ENCODE measurements at regions not wholly inside any gene's neighbourhood (a gene's known extent, or its start where the extent isn't known, plus 50 kb on each side); places are given as distances from the start of the nearest gene placed in this dataset.
A peak's percentile ranks its signal among the peaks of the same experiment; 100 is the strongest.

DNA sequence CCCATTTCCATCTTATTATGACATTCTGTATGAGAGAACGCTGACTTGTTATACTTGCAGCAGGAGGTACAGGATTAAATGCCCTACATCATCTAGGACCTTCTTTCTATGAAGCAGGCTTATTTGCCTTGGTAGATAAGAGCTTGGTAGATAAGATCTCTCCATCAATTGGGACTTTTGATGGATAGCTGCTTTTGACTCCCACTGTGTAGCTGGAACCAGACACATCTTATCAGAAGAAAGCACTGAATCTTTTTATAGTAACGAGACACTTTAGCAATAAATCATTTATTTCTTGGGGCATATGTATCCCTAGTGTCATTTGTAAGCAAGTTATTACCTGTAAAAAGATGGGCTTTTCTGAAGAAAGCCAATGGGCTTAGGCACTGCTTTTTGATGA, 613.9 kb downstream of the TECRL start:
- DNase-seq, result no peak

DNA sequence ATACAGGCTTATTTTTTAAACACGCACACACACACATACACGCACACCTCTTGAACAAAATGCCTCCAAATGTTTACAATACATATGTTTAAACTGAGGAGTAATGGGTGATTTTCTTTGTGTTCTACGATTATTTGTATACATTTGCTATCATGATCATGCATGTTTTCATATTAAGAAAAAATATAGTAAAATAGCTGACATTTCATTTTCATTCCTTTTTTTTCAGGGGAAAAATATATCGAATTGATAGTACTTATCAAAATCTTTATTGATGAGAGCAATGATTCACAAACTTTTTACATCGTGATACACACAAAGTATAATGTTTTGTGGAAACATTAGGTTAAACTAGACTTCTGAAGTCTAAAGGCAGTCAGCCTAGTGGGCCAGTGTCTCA, 618.9 kb downstream of the TECRL start:
- DNase-seq, result no peak

DNA sequence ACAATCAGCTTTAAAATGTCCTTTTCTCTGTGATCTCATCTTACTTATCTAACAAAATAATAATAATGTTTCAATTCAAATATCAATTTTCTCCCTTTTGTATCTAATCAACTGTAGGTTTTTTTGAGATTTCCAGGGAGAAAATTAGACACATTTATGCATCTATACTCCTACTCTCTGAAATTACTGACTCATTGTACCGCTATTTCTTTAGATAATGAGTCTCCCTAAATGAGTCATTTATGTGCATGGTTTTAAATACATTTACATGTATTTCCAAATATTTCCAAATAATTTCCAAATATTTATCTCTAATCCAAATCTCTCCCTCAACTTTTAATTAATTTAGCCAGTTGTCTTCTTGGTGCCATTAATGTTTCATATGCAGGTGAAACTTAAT, 621.0 kb downstream of the TECRL start:
- DNase-seq, result no peak

DNA sequence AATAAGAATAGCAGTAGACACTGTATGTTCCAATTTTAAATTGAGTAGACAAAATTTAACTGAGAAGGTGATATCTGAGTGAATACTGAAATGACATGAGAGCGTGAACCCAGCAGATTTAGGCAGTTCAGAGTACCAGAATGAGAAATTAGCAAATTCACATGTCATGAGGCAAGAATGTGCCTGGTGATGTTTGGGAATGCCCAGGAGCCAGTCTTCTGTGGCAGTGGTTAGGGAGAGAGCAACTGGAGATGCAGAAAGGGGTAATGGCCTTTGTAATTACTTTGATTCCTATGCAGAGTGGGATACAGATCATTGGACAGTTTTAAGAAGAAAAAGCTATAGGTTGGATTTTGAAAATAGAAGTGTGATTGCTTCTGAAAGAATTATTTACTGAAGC, 621.9 kb downstream of the TECRL start:
- no peak for DNase-seq

DNA sequence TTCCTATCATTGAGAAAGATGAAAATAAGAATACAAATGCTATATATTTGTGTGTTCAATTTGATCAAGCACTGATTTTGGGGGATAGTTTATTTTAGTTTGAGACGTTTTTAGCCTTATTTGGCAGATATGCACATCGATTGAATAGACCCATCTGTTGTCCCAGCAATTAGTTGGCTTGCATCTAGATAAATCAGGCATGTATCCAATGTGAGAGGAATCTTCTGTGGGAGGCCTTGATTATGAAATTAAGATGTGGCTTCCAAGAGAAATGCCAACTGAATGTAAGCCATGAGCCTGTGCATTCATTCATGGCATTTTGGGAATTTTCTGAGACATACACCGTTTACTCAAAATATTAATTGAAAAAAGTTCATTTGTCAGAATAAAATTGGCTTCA, 623.1 kb downstream of the TECRL start:
- DNase-seq, result no peak

DNA sequence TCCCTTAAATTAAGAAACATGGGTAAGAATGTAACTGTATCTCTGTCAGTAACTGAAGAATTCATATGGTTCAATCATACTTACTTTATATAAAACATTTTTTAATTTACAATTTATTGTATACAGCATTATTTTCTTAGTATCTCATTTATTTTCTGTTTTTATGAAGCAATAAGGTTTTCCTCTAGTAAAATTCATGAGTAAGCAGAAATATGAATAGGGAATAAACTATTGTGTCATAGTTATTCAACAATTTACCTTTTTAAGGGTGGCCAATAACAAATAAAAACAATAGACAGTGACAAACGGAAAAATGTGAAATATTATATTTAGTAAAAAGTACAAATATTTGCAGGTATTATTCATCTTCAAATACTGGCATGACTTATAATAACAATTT, 624.4 kb downstream of the TECRL start:
- DNase-seq, result no peak

DNA sequence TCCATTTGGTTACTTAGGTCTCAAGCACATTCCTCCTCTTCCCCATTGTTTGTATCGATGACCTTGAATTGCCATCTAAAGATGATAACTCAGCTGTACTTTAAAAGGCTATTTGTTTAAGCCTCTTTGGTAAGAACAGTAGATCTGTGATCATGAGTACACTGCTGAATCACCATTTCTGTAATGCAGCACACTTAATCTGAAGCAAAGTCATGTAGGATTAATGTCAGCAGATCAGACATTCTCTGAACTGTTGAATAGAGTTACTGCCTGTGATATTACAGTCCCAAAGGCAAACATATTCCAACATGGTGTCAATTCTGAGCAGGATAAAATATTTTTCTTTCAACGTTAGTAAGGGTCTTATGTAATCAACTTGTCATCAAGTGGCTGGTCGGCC, 631.6 kb downstream of the TECRL start:
- DNase-seq, result no peak

DNA sequence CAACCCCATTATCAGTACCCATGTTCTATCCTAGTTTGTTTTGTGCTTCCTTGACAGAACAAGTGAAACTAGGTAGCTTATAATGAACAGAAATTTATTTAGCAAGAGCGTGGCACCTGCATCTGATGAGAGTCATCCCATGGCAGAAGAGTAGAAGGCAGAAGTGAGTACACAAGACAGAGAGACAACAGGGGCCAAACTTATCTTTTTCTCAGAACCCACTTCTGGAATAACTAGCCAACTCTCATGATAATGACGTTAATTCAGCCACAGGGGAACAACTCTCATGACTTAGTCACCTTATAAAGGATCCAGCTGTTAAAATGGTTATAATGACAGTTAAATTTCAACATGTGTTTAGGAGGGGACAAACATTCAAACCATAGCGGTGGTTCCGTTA, 644.9 kb downstream of the TECRL start:
- no peak for DNase-seq

DNA sequence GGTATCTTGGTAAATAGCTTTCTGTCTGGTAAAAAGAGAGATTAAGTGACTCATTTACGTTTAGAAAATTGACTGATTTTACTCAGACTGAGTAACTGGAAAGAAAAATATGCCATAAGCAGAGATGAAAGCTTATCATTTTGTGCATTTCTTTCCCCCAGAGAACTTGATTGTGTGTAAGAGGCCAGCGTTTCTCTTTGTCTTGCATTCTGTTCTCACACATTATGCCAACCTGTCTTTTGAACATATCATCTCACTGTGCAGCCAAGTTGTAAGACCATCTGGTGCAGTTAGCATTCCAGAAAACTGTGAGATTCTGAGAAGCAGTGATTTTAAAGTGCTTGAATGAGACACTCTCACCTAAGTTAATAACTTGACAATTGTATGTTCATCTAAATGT, 651.3 kb downstream of the TECRL start:
- no peak for DNase-seq

DNA sequence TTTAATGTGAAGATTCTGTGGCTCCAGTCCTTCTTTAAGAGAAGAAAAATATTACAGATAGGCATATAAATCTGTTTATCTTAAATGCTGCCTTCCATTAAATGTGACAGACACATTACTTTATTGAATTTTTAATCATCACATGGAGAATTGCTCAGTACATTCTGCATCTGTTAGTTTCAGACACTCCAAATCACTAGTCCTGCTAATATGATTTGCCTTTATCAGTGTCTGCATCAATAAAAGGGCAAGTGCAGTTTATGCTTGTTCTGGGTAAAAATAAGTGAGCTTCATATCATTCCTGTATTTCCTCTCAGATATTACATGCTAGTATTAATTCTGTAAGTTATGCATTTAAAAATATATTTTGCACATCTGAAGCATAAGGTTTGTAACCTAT, 666.4 kb downstream of the TECRL start:
- DNase-seq, result no peak

DNA sequence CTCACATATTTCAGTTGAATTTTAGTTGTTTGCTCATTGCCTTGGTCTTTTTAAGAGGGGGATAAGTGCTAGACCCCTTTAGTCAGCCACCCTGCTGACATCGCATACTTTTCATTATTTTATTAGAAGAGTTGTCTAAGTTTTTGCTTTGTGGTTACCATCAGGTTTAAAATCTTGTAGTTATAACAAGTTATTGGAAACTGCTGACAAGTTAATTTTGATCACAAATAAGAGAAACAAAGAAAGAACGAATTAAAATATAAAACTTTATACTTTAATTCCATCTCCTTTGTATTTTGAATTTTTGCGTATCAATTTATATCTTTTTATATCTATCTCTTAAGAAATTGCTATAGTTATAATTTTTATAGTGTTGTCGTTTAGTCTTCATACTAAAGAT, 679.7 kb downstream of the TECRL start:
- no peak for DNase-seq

DNA sequence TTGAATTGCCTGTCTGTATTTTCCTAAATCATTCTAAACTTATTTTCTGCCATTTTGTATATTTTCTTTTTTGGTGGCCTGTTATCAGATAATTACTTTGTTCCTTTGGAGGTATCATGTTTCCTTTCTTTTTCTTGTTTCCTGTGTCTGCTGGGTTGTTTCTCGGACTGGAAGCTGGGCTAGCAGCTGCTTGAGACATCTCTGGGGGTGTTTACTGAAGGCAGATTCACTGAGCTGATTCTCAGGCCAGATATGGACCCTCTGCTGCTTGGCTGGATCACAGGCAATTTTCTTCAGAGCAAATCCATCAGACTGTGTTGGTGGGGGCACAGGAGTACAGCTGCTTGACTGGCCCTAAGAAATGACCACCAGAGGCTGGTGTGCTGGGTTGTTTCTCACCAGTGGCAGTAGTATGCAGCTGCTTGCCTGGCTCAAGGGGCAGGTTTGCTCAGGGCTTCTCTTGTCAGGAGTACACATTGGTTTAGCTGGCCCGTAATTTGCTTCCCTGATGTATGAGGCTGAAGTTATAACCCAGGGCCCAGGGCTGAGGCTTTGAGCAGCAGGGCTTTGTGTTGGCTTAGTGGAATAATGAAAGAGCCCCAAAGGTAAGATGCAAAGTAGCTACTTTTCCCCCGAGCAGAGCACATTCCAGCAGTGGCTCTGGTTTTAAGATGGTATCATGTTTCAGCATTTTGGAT, 680.6 kb downstream of the TECRL start:
- no peak for DNase-seq

DNA sequence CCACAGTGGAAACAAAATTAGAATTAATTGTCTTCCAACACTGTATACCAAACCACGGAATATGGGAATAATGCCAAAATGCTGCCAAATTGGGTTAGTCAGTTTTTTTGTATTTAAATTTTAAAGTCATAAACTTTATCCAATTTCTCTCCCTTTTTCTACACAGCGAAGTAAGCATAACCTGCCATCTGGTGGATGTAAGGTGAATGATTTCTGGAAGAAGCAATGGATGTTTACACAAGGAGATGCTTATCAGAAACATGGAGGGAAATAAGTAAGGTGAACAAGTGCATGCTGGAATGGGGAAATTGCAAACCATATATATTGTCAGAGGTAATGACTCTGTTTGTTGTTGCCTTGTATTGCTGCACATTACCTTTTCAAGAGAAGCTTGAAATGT, 691.9 kb downstream of the TECRL start:
- no peak for DNase-seq

DNA sequence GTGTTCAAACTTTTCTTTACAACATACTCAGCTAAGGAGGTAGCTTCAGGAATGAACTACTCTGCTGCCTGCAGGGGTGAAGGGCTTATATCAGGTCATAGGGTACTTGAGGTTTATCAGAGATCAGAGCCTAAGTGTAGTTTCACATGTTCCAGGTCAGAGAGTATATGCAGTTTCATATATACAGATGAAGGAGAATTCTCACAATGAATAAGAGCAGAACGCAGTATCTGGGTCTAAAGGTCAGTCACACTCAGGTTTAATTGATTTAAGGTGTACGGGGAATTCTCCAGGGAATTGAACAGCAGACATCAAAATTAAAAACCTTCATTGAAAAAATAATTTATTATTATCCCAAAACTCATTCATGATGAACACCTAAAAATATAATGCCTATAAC, 700.6 kb downstream of the TECRL start:
- no peak for DNase-seq

DNA sequence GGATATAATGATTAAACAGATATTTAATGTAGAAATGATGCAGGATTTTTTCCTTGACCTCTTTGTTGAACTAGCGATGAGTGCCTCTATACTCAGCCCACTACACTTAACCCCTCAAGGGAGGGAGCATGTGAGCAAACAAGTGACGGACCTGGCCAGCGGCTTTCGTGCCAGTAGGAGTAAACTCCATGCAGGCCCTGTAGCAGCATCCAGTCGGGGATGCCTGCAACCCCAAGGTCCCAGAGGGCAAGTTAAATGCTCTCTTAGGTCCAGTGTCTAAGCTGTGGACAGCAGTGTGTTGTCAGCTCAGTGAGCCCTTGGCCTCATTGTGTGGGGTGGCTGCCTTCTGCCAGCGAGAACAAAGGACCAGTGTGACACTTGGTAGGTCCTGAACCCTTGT, 708.7 kb downstream of the TECRL start:
- no peak for DNase-seq

DNA sequence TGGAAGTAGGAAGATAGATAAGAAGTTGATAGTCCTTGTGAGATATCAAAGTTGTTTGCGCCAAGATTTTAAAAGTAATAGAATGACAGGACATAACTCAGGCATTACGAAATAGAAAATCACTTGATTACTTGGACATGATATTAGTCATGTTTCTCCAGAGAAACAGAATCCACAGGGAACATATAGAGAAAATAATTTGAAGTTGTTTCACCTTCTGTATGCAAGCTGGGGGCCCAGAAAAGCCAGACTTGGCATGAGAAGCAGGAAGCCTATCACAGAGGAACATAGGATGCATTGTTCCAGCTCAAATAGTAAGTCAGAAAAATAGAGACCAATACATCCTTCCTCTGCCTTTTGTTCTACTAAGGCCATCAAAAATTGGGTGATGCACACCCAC, 715.9 kb downstream of the TECRL start:
- no peak for DNase-seq

DNA sequence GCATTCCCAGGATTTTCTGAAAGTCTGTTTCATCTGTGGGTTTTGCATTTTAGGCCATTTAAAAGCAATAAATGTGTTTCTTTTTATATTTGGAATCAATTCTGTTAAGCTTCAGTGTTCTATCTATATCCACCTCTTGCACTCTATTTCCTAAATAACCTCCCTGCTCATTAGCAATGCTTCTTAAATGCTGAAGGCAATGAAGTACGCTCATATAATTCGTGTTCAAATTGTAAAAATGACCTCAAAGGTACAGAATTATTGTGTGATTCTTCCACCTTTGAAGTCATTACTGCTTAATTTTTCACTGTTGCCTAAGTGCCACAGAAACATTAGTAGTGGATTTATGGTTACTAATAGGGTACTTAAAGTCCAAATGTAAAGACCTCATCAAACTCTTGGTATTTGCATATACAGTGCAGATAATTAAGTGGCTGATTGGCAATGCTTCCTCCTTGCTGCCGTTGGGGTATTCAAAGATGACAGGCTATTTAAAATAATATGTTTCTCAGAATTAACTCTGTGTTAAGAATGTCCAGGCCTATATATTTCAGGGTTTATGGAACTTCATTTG, 730.8 kb downstream of the TECRL start:
- DNase-seq, result no peak

DNA sequence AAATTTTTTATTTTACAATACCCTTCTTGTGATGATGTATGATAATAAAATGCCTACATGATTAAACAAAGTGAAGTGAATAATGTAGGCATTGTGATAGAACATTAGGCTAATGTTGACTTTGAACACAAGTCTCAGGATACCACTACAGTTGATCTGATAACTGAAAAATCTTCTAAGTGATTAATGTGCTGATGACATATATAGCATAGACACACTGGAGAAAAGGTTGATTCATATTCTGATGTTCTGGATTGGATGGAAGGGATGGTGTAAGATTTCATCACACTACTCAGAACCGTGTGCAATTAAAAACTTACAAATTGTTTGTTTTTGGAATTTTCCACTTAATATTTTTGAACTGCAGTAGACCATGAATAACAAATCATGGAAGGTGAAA, 738.5 kb downstream of the TECRL start:
- no peak for DNase-seq

DNA sequence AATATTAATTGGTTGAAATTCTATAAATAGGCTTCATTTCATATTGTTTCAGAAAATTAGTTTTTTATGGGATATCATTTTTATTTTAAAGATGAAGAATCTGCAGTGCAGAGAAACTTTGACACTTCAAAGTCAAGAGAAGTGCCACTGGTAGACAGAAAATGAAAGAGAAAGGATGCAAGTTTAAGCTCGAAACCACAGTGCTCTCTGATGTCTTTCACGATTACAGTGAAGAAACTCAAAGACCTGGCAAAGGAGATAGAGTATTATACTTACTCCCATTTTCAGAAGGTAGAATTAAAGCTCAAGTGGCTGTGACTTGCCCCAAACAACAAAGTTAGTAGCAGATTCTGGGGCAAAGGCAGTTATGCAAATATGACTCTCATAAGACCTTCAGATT, 745.4 kb downstream of the TECRL start:
- DNase-seq, result no peak

DNA sequence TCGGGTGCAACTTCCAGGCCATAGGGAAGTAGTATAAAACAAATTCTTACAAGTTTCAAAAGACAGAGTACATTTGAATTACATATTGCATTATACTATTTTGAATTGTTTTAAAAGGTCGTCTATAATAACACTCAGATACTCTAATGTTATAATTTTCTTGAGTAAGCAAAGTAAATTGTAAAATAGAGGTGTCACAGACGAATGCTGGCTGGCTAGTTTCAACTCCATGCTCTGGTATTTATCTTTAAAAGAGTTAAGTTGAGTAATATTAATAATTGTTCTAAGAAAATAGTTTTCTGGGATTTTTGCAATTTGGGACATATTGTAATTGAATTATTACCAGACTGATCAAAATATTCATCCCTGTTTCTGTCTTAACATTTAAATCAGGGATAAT, 764.9 kb downstream of the TECRL start:
- no peak for DNase-seq

DNA sequence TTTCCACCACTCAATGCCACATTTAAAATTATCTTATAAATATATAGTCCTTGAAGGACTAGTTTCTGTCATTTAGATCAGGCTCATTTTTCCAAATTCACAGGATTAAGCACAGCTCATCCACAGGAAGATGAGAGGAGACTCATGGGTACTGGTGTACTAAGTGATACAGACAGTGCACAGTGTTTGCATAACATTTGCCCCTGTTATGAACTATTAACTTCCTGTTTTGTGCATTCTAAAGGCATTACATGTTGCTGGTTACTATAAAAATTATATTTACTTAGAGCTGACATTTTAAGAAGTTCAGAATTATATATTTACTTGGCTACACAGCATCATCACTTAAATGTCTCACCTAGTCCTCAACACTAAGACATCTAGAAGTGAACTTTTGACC, 772.0 kb downstream of the TECRL start:
- DNase-seq, result no peak

DNA sequence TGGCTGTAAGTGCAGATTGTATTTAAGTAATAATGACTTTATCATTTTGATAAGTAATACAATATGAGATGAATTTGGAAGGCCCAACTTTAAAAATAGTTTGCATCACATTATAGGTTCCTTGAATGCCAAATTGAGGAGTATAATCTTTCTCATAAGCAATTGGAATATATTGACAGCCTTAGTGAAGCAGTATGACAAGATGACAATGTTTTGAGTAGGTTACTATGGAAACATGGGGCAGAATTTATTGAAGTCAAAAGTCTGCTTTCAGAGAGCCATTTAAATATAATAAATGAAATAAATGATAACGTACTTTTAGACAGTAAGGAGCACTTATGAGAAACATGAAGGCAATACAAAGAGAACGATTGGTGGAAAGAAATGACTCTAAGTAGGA, 776.4 kb downstream of the TECRL start:
- DNase-seq, result no peak

DNA sequence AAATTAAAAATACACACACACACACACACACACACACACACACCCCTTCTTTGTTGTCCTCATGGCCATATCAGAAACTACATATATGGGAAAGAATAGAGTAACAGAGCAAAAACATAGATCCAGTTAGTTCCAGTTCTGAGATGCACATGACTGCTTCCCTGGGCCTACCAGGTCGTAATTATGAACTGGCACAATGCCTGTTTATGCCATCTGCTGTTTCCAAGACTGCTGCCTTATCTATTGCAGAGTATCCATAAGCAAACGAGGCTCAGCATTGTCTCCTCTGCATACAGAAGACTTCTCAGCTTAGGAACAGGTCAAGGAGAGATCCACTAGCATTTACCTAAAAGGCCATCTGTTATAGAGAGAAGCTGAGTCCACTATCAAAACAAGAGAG, 789.0 kb downstream of the TECRL start:
- DNase-seq, result peak; percentile 66

DNA sequence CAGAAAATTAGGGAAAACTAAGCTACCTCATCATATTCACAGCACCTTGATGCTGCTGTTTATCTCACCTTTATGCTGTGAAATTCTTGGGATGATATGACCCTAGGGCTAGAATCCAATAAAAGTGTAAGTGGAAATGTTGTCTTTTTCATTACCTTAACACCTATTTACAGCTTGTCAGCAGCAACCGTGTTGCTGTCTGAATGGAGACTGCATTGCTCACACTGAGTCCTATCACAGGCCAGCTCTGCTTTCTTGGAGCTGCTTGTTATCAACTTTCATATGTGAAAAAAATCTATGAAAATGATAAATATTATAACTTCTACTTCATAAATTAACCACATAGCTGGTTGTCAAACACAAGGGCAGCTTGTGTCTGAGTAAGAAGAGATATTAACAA, 789.5 kb downstream of the TECRL start:
- no peak for DNase-seq
